Endothelial cell of umbilical vein (primary cell): ENCODE measurements at regions not wholly inside any gene's neighbourhood (a gene's known extent, or its start where the extent isn't known, plus 50 kb on each side); places are given as distances from the start of the nearest gene placed in this dataset.

ENCODE experiments used
- BruUV-seq: library from RNA; stranded (reverse); fragments of 400-500 nt; replicated peaks from 2 replicates; lab custom pipeline; 2021; lab: Mats Ljungman, UMichigan
- CTCF ChIA-PET: fragments of 300-600, 350-600 bp; sonication (Branson Sonifier 250); formaldehyde crosslinking; loops from one replicate; lab custom pipeline; 2021; ENCODE audit warnings: antibody characterized with exemption, inconsistent platforms; lab: Charles Lee
- POLR2A ChIA-PET: fragments of 300-600, 350-600 bp; sonication (Branson Sonifier 250); formaldehyde crosslinking; loops from one replicate; lab custom pipeline; 2021; ENCODE audit warnings: antibody characterized with exemption, inconsistent platforms; lab: Charles Lee
- DNase-seq: peaks from one replicate; pipeline ENCODE4 v3.0.0-alpha.2; 2011; ENCODE audit warnings: low read depth, low spot score
- FAIRE-seq: peaks from 2 replicates; lab custom pipeline; 2011; peaks lifted over from hg19 to GRCh38; lab: Jason Lieb, UNC
- H2AFZ ChIP-seq: 2 replicates; pipeline ENCODE4 v1.6.0; 2012; ENCODE audit warnings: low read depth, low read length, control low read depth, inconsistent platforms
- H3K27ac ChIP-seq: 2 replicates; pipeline ENCODE4 v1.5.1; 2011; ENCODE audit warnings: low read depth, mild to moderate bottlenecking, control low read depth, low read length, moderate library complexity; ENCODE audit not compliant: insufficient read depth
- H3K27me3 ChIP-seq, 2 experiments: 2 replicates each; pipeline versions ENCODE4 v1.6.0 to v1.6.1; 2011; ENCODE audit warnings: low read length in 2 of 2, mixed read lengths in 1 of 2; ENCODE audit not compliant: control insufficient read depth in 2 of 2, insufficient read depth in 2 of 2
- H3K36me3 ChIP-seq, 2 experiments: 2 replicates in 1 of 2; 3 replicates in 1 of 2; pipeline ENCODE4 v1.5.1; 2011; ENCODE audit warnings: low read length in 2 of 2, mild to moderate bottlenecking in 1 of 2, moderate library complexity in 1 of 2; ENCODE audit not compliant: control insufficient read depth in 2 of 2, insufficient read depth in 2 of 2; ENCODE audit errors: extremely low read depth in 1 of 2
- H3K4me1 ChIP-seq: 3 replicates; pipeline ENCODE4 v1.5.1; 2011; ENCODE audit warnings: mild to moderate bottlenecking, low read length; ENCODE audit not compliant: control insufficient read depth, insufficient read depth; ENCODE audit errors: extremely low read depth
- H3K4me2 ChIP-seq: 2 replicates; pipeline ENCODE4 v1.6.1; 2011; ENCODE audit warnings: low read length, control low read depth, mixed read lengths; ENCODE audit not compliant: insufficient read depth
- H3K4me3 ChIP-seq, 3 experiments: fragments of 200-600 bp in 1 of 3; sonication (generic), shearing (Covaris generic) in 1 of 3; replicated peaks in 1 of 3; 2 replicates each; pipeline ENCODE4 v1.5.1; 2011 to 2016; ENCODE audit warnings: control low read depth in 3 of 3, low read length in 3 of 3, mild to moderate bottlenecking in 2 of 3, inconsistent platforms in 1 of 3, low read depth in 1 of 3, moderate library complexity in 1 of 3; ENCODE audit not compliant: insufficient read depth in 1 of 3
- H3K79me2 ChIP-seq: 2 replicates; pipeline ENCODE4 v1.6.0; 2012; ENCODE audit warnings: low read length, inconsistent platforms; ENCODE audit not compliant: control insufficient read depth, insufficient read depth
- H3K9ac ChIP-seq: replicated peaks from 2 replicates; pipeline ENCODE3; 2011; ENCODE audit warnings: low read length, control low read depth; ENCODE audit not compliant: insufficient read depth; ENCODE audit errors: extremely low read depth
- H3K9me1 ChIP-seq: replicated peaks from 3 replicates; pipeline ENCODE4 v1.6.0; 2011; ENCODE audit warnings: mild to moderate bottlenecking, low read length; ENCODE audit not compliant: control insufficient read depth, insufficient read depth; ENCODE audit errors: extremely low read depth
- H3K9me3 ChIP-seq: replicated peaks from 2 replicates; pipeline ENCODE4 v1.5.1; 2012; ENCODE audit warnings: low read length, inconsistent platforms; ENCODE audit not compliant: control insufficient read depth, insufficient read depth
- H4K20me1 ChIP-seq: replicated peaks from 2 replicates; pipeline ENCODE3; 2011; ENCODE audit warnings: mild to moderate bottlenecking, low read length; ENCODE audit not compliant: control insufficient read depth, insufficient read depth; ENCODE audit errors: extremely low read depth
- EZH2 ChIP-seq: IDR thresholded peaks from 2 replicates; pipeline ENCODE4 v1.6.1; 2012; ENCODE audit warnings: borderline replicate concordance, low read depth, mild to moderate bottlenecking, moderate library complexity, low read length, inconsistent platforms; ENCODE audit not compliant: severe bottlenecking
- FOS ChIP-seq: IDR thresholded peaks from 2 replicates; pipeline ENCODE4 v1.6.1; 2011; ENCODE audit warnings: mild to moderate bottlenecking, low read length, moderate library complexity, borderline replicate concordance; ENCODE audit not compliant: insufficient read depth
- GATA2 ChIP-seq: IDR thresholded peaks from 2 replicates; pipeline ENCODE4 v1.7.0; 2011; ENCODE audit warnings: low read depth, mild to moderate bottlenecking, moderate library complexity, mixed read lengths, low read length; ENCODE audit not compliant: insufficient read length, insufficient read depth
- JUN ChIP-seq: IDR thresholded peaks from 2 replicates; pipeline ENCODE4 v1.6.1; 2011; ENCODE audit warnings: borderline replicate concordance, low read depth; ENCODE audit not compliant: insufficient read length, insufficient read depth
- MYC ChIP-seq: IDR thresholded peaks from one replicate; pipeline ENCODE4 v1.6.1; 2011; ENCODE audit warnings: mild to moderate bottlenecking, low read depth, low read length
- POLR2A ChIP-seq: IDR thresholded peaks from 2 replicates; pipeline ENCODE4 v1.6.1; 2012; ENCODE audit warnings: low read depth, mild to moderate bottlenecking, control low read depth, low read length
- POLR2AphosphoS5 ChIP-seq: IDR thresholded peaks from 2 replicates; pipeline ENCODE4 v1.6.1; 2012; ENCODE audit warnings: low read depth, mild to moderate bottlenecking, control low read depth, low read length, moderate library complexity; ENCODE audit not compliant: insufficient read depth
- dilution Hi-C: fragments of 300-500 bp; cut with MboI; formaldehyde crosslinking; loops from one replicate; pipeline ENCODE4 v1.15.0; 2019; ENCODE audit warnings: low sequenced_read_pairs; ENCODE audit not compliant: extremely low pct_ligation_motif_present
- intact Hi-C: fragments of 100-400 bp; cut with micrococcal nuclease; formaldehyde crosslinking; loops from one replicate; pipeline ENCODE4 v1.10.0; 2022
- TF ChIP-seq, protein P1 (sequence below), 2 donors: IDR thresholded peaks; 1 replicate in 1 of 2; 2 replicates in 1 of 2; pipeline ENCODE4 v1.5.1; 2011; ENCODE audit warnings: low read length in 2 of 2, mild to moderate bottlenecking in 2 of 2, moderate library complexity in 2 of 2, control low read depth in 1 of 2, inconsistent platforms in 1 of 2, low read depth in 1 of 2; ENCODE audit not compliant: insufficient read depth in 1 of 2; ENCODE audit errors: extremely low read depth in 1 of 2
- TF ChIP-seq, protein P2 (sequence below): IDR thresholded peaks from 2 replicates; pipeline ENCODE4 v1.6.1; 2011; ENCODE audit not compliant: insufficient read depth, insufficient read length

DNA sequence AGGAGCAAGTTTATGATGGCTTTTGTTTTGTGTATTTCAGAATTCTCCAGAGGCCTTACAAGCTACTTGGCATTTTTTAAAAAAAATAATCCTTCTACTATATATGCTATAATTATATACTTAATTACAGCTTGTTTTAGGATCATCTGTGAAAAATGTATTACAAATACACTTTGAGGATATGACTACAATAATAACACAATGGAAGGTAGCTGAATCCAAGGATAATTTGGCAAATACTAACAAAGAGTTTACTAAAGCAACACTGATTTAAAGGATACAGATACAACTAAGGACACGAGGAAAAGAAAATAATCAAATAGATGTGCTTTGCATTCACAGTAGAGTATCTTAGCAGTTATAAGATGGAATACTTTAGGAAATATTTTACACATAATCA is 381.9 kb upstream of the CITED2 start:
- Histone ChIP-seq H3K9ac (no peak overlapping the region), H3K79me2 (no peaks in the 10 kb centered on the region), H3K27me3 (no peaks in the 10 kb centered on the region), H3K4me2 (no peak overlapping the region), H3K27ac (no peak overlapping the region), H3K9me3 (no peaks in the 10 kb centered on the region), H3K9me1 (no peaks in the 10 kb centered on the region), H2AFZ (no peak overlapping the region), H3K4me3 (no peak overlapping the region), H4K20me1 (no peaks in the 10 kb centered on the region), H3K4me1 (peaks cover 3% of the 10 kb centered on the region), H3K36me3 (no peaks in the 10 kb centered on the region)
- dilution Hi-C loops = no loop called here
- BruUV-seq = no TSS peak
- no peak for TF ChIP-seq JUN
- TF ChIP-seq POLR2AphosphoS5 = no peak
- no peak for TF ChIP-seq MYC
- TF ChIP-seq GATA2 = no peak
- TF ChIP-seq FOS = no peak
- no peak for TF ChIP-seq POLR2A
- TF ChIP-seq, protein P1, sequence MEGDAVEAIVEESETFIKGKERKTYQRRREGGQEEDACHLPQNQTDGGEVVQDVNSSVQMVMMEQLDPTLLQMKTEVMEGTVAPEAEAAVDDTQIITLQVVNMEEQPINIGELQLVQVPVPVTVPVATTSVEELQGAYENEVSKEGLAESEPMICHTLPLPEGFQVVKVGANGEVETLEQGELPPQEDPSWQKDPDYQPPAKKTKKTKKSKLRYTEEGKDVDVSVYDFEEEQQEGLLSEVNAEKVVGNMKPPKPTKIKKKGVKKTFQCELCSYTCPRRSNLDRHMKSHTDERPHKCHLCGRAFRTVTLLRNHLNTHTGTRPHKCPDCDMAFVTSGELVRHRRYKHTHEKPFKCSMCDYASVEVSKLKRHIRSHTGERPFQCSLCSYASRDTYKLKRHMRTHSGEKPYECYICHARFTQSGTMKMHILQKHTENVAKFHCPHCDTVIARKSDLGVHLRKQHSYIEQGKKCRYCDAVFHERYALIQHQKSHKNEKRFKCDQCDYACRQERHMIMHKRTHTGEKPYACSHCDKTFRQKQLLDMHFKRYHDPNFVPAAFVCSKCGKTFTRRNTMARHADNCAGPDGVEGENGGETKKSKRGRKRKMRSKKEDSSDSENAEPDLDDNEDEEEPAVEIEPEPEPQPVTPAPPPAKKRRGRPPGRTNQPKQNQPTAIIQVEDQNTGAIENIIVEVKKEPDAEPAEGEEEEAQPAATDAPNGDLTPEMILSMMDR (IDR thresholded peaks at IDR 0.05; ENCODE audit: extremely low read depth in 1 of 2, insufficient read depth in 1 of 2, low read depth in 1 of 2, low read length in 2 of 2) = no peak
- TF ChIP-seq, protein P2, sequence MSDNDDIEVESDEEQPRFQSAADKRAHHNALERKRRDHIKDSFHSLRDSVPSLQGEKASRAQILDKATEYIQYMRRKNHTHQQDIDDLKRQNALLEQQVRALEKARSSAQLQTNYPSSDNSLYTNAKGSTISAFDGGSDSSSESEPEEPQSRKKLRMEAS = no peak
- no peak for TF ChIP-seq EZH2
- no peak for FAIRE-seq
- DNase-seq = peak; percentile 50
- CTCF ChIA-PET = interaction anchor here (0.8 to 1.6 kb wide), 4 partner anchors 8 to 392 kb away, joined by 3 to 6 read pairs (median 4); no protein-coding TSS in a partner anchor
- intact Hi-C loops = no loop called here
- POLR2A ChIA-PET = interaction anchor here (1.0 to 1.1 kb wide), 2 partner anchors 382 to 386 kb away, joined by 3 to 5 read pairs; partner anchors contain the start of gene CITED2
